Endothelial cell of umbilical vein (primary cell): ENCODE measurements at regions not wholly inside any gene's neighbourhood (a gene's known extent, or its start where the extent isn't known, plus 50 kb on each side); places are given as distances from the start of the nearest gene placed in this dataset.

ENCODE experiments used
- BruUV-seq: library from RNA; stranded (reverse); fragments of 400-500 nt; replicated peaks from 2 replicates; lab custom pipeline; 2021; lab: Mats Ljungman, UMichigan
- CTCF ChIA-PET: fragments of 300-600, 350-600 bp; sonication (Branson Sonifier 250); formaldehyde crosslinking; loops from one replicate; lab custom pipeline; 2021; ENCODE audit warnings: antibody characterized with exemption, inconsistent platforms; lab: Charles Lee
- POLR2A ChIA-PET: fragments of 300-600, 350-600 bp; sonication (Branson Sonifier 250); formaldehyde crosslinking; loops from one replicate; lab custom pipeline; 2021; ENCODE audit warnings: antibody characterized with exemption, inconsistent platforms; lab: Charles Lee
- DNase-seq: peaks from one replicate; pipeline ENCODE4 v3.0.0-alpha.2; 2011; ENCODE audit warnings: low read depth, low spot score
- FAIRE-seq: peaks from 2 replicates; lab custom pipeline; 2011; peaks lifted over from hg19 to GRCh38; lab: Jason Lieb, UNC
- H2AFZ ChIP-seq: 2 replicates; pipeline ENCODE4 v1.6.0; 2012; ENCODE audit warnings: low read depth, low read length, control low read depth, inconsistent platforms
- H3K27ac ChIP-seq: 2 replicates; pipeline ENCODE4 v1.5.1; 2011; ENCODE audit warnings: low read depth, mild to moderate bottlenecking, control low read depth, low read length, moderate library complexity; ENCODE audit not compliant: insufficient read depth
- H3K27me3 ChIP-seq, 2 experiments: 2 replicates each; pipeline versions ENCODE4 v1.6.0 to v1.6.1; 2011; ENCODE audit warnings: low read length in 2 of 2, mixed read lengths in 1 of 2; ENCODE audit not compliant: control insufficient read depth in 2 of 2, insufficient read depth in 2 of 2
- H3K36me3 ChIP-seq, 2 experiments: 2 replicates in 1 of 2; 3 replicates in 1 of 2; pipeline ENCODE4 v1.5.1; 2011; ENCODE audit warnings: low read length in 2 of 2, mild to moderate bottlenecking in 1 of 2, moderate library complexity in 1 of 2; ENCODE audit not compliant: control insufficient read depth in 2 of 2, insufficient read depth in 2 of 2; ENCODE audit errors: extremely low read depth in 1 of 2
- H3K4me1 ChIP-seq: 3 replicates; pipeline ENCODE4 v1.5.1; 2011; ENCODE audit warnings: mild to moderate bottlenecking, low read length; ENCODE audit not compliant: control insufficient read depth, insufficient read depth; ENCODE audit errors: extremely low read depth
- H3K4me2 ChIP-seq: 2 replicates; pipeline ENCODE4 v1.6.1; 2011; ENCODE audit warnings: low read length, control low read depth, mixed read lengths; ENCODE audit not compliant: insufficient read depth
- H3K4me3 ChIP-seq, 3 experiments: fragments of 200-600 bp in 1 of 3; sonication (generic), shearing (Covaris generic) in 1 of 3; replicated peaks in 1 of 3; 2 replicates each; pipeline ENCODE4 v1.5.1; 2011 to 2016; ENCODE audit warnings: control low read depth in 3 of 3, low read length in 3 of 3, mild to moderate bottlenecking in 2 of 3, inconsistent platforms in 1 of 3, low read depth in 1 of 3, moderate library complexity in 1 of 3; ENCODE audit not compliant: insufficient read depth in 1 of 3
- H3K79me2 ChIP-seq: 2 replicates; pipeline ENCODE4 v1.6.0; 2012; ENCODE audit warnings: low read length, inconsistent platforms; ENCODE audit not compliant: control insufficient read depth, insufficient read depth
- H3K9ac ChIP-seq: replicated peaks from 2 replicates; pipeline ENCODE3; 2011; ENCODE audit warnings: low read length, control low read depth; ENCODE audit not compliant: insufficient read depth; ENCODE audit errors: extremely low read depth
- H3K9me1 ChIP-seq: replicated peaks from 3 replicates; pipeline ENCODE4 v1.6.0; 2011; ENCODE audit warnings: mild to moderate bottlenecking, low read length; ENCODE audit not compliant: control insufficient read depth, insufficient read depth; ENCODE audit errors: extremely low read depth
- H3K9me3 ChIP-seq: replicated peaks from 2 replicates; pipeline ENCODE4 v1.5.1; 2012; ENCODE audit warnings: low read length, inconsistent platforms; ENCODE audit not compliant: control insufficient read depth, insufficient read depth
- H4K20me1 ChIP-seq: replicated peaks from 2 replicates; pipeline ENCODE3; 2011; ENCODE audit warnings: mild to moderate bottlenecking, low read length; ENCODE audit not compliant: control insufficient read depth, insufficient read depth; ENCODE audit errors: extremely low read depth
- EZH2 ChIP-seq: IDR thresholded peaks from 2 replicates; pipeline ENCODE4 v1.6.1; 2012; ENCODE audit warnings: borderline replicate concordance, low read depth, mild to moderate bottlenecking, moderate library complexity, low read length, inconsistent platforms; ENCODE audit not compliant: severe bottlenecking
- FOS ChIP-seq: IDR thresholded peaks from 2 replicates; pipeline ENCODE4 v1.6.1; 2011; ENCODE audit warnings: mild to moderate bottlenecking, low read length, moderate library complexity, borderline replicate concordance; ENCODE audit not compliant: insufficient read depth
- GATA2 ChIP-seq: IDR thresholded peaks from 2 replicates; pipeline ENCODE4 v1.7.0; 2011; ENCODE audit warnings: low read depth, mild to moderate bottlenecking, moderate library complexity, mixed read lengths, low read length; ENCODE audit not compliant: insufficient read length, insufficient read depth
- JUN ChIP-seq: IDR thresholded peaks from 2 replicates; pipeline ENCODE4 v1.6.1; 2011; ENCODE audit warnings: borderline replicate concordance, low read depth; ENCODE audit not compliant: insufficient read length, insufficient read depth
- MAX ChIP-seq: IDR thresholded peaks from 2 replicates; pipeline ENCODE4 v1.6.1; 2011; ENCODE audit not compliant: insufficient read depth, insufficient read length
- MYC ChIP-seq: IDR thresholded peaks from one replicate; pipeline ENCODE4 v1.6.1; 2011; ENCODE audit warnings: mild to moderate bottlenecking, low read depth, low read length
- POLR2A ChIP-seq: IDR thresholded peaks from 2 replicates; pipeline ENCODE4 v1.6.1; 2012; ENCODE audit warnings: low read depth, mild to moderate bottlenecking, control low read depth, low read length
- POLR2AphosphoS5 ChIP-seq: IDR thresholded peaks from 2 replicates; pipeline ENCODE4 v1.6.1; 2012; ENCODE audit warnings: low read depth, mild to moderate bottlenecking, control low read depth, low read length, moderate library complexity; ENCODE audit not compliant: insufficient read depth
- dilution Hi-C: fragments of 300-500 bp; cut with MboI; formaldehyde crosslinking; loops from one replicate; pipeline ENCODE4 v1.15.0; 2019; ENCODE audit warnings: low sequenced_read_pairs; ENCODE audit not compliant: extremely low pct_ligation_motif_present
- intact Hi-C: fragments of 100-400 bp; cut with micrococcal nuclease; formaldehyde crosslinking; loops from one replicate; pipeline ENCODE4 v1.10.0; 2022
- TF ChIP-seq, protein P1 (sequence below), 2 donors: IDR thresholded peaks; 1 replicate in 1 of 2; 2 replicates in 1 of 2; pipeline ENCODE4 v1.5.1; 2011; ENCODE audit warnings: low read length in 2 of 2, mild to moderate bottlenecking in 2 of 2, moderate library complexity in 2 of 2, control low read depth in 1 of 2, inconsistent platforms in 1 of 2, low read depth in 1 of 2; ENCODE audit not compliant: insufficient read depth in 1 of 2; ENCODE audit errors: extremely low read depth in 1 of 2

- no peak overlapping the region for H3K9ac ChIP-seq
- DNase-seq (no peak), FAIRE-seq (no peak)
- no peaks in the 10 kb centered on the region for H3K79me2 ChIP-seq
- no peaks in the 10 kb centered on the region for H3K36me3 ChIP-seq
- no TSS peak for BruUV-seq
- dilution Hi-C loops = no loop called here
- H3K9me3 ChIP-seq = no peaks in the 10 kb centered on the region
- no peaks in the 10 kb centered on the region for H4K20me1 ChIP-seq
- H3K4me2 ChIP-seq = no peak overlapping the region
- no peak for TF ChIP-seq FOS
- TF ChIP-seq JUN = no peak
- TF ChIP-seq MYC = no peak
- TF ChIP-seq, protein P1, sequence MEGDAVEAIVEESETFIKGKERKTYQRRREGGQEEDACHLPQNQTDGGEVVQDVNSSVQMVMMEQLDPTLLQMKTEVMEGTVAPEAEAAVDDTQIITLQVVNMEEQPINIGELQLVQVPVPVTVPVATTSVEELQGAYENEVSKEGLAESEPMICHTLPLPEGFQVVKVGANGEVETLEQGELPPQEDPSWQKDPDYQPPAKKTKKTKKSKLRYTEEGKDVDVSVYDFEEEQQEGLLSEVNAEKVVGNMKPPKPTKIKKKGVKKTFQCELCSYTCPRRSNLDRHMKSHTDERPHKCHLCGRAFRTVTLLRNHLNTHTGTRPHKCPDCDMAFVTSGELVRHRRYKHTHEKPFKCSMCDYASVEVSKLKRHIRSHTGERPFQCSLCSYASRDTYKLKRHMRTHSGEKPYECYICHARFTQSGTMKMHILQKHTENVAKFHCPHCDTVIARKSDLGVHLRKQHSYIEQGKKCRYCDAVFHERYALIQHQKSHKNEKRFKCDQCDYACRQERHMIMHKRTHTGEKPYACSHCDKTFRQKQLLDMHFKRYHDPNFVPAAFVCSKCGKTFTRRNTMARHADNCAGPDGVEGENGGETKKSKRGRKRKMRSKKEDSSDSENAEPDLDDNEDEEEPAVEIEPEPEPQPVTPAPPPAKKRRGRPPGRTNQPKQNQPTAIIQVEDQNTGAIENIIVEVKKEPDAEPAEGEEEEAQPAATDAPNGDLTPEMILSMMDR (IDR thresholded peaks at IDR 0.05; ENCODE audit: extremely low read depth in 1 of 2, insufficient read depth in 1 of 2, low read depth in 1 of 2, low read length in 2 of 2) = no peak
- TF ChIP-seq GATA2 = no peak
- TF ChIP-seq POLR2AphosphoS5 = no peak
- no peak for TF ChIP-seq POLR2A
- TF ChIP-seq MAX = no peak
- no peak for TF ChIP-seq EZH2
- CTCF ChIA-PET = no interaction called here
- POLR2A ChIA-PET = no interaction called here
- no peak overlapping the region for H3K27ac ChIP-seq
- no peaks in the 10 kb centered on the region for H3K9me1 ChIP-seq
- intact Hi-C loops = no loop called here
- H3K4me3 ChIP-seq = no peak overlapping the region
- H3K27me3 ChIP-seq = no peaks in the 10 kb centered on the region
- peaks cover 8% of the 10 kb centered on the region for H3K4me1 ChIP-seq
- no peak overlapping the region for H2AFZ ChIP-seq
These were observed 94.9 kb upstream of the COL5A1 start for GRCh38 chr9:134546746-134547145.
